Kidney (tissue), 13 donors: ENCODE measurements at regions not wholly inside any gene's neighbourhood (a gene's known extent, or its start where the extent isn't known, plus 50 kb on each side); places are given as distances from the start of the nearest gene placed in this dataset.

Source experiments
- DNase-seq, 5 donors: peaks; one replicate each; pipeline ENCODE4 v3.0.0-alpha.2; 2013 to 2020
- FAIRE-seq: peaks from 2 replicates; lab custom pipeline; 2012; peaks lifted over from hg19 to GRCh38; lab: Jason Lieb, UNC
- H3K27ac ChIP-seq, 2 donors: one replicate each; pipeline ENCODE4 v1.7.0; 2013; ENCODE audit warnings: low read depth in 2 of 2, low read length in 2 of 2, inconsistent platforms in 1 of 2
- H3K27me3 ChIP-seq: one replicate; pipeline ENCODE4 v1.7.1; 2013; ENCODE audit warnings: low read length, inconsistent platforms; ENCODE audit not compliant: control insufficient read depth, insufficient read depth
- H3K36me3 ChIP-seq, 3 donors: one replicate each; pipeline versions ENCODE4 v1.7.0 to v1.7.1; 2013; ENCODE audit warnings: low read length in 3 of 3, control low read depth in 1 of 3, inconsistent platforms in 1 of 3; ENCODE audit not compliant: insufficient read depth in 3 of 3, control insufficient read depth in 2 of 3
- H3K4me1 ChIP-seq, 3 donors: one replicate each; pipeline versions ENCODE4 v1.7.0 to v1.7.1; 2013; ENCODE audit warnings: low read length in 3 of 3, inconsistent platforms in 1 of 3, low read depth in 1 of 3; ENCODE audit not compliant: control insufficient read depth in 2 of 3, insufficient read depth in 2 of 3
- H3K4me3 ChIP-seq, 3 donors: one replicate each; pipeline versions ENCODE4 v1.7.0 to v1.8.1; 2013; ENCODE audit warnings: low read length in 3 of 3, control low read depth in 1 of 3, inconsistent platforms in 1 of 3
- H3K9ac ChIP-seq, 3 donors: one replicate each; pipeline versions ENCODE4 v1.7.0 to v1.7.1; 2013; ENCODE audit warnings: low read length in 3 of 3, control low read depth in 1 of 3, inconsistent platforms in 1 of 3
- H3K9me3 ChIP-seq, 3 donors: one replicate each; pipeline versions ENCODE4 v1.7.0 to v1.7.1; 2013; ENCODE audit warnings: low read length in 3 of 3, control low read depth in 1 of 3, inconsistent platforms in 1 of 3; ENCODE audit not compliant: control insufficient read depth in 2 of 3, insufficient read depth in 1 of 3
- intact Hi-C: fragments of 100-400 bp; cut with DNase I; formaldehyde crosslinking; loops from one replicate; pipeline ENCODE4 v1.11.1; 2022
- TF ChIP-seq, protein P1 (sequence below): IDR thresholded peaks from 3 replicates; pipeline ENCODE4 v1.5.1; 2012; ENCODE audit warnings: mild to moderate bottlenecking, moderate library complexity, borderline replicate concordance; ENCODE audit not compliant: insufficient read depth; ENCODE audit errors: extremely low read depth
- donor health status: control.
- donor health status: control.
- donor health status: control.
- donor health status: control.
- donor health status: control.
- donor health status: DM: yes; HTN: yes; CAD: no.
- donor health status: Normal renal cell carcinoma (clear cell type).

DNA sequence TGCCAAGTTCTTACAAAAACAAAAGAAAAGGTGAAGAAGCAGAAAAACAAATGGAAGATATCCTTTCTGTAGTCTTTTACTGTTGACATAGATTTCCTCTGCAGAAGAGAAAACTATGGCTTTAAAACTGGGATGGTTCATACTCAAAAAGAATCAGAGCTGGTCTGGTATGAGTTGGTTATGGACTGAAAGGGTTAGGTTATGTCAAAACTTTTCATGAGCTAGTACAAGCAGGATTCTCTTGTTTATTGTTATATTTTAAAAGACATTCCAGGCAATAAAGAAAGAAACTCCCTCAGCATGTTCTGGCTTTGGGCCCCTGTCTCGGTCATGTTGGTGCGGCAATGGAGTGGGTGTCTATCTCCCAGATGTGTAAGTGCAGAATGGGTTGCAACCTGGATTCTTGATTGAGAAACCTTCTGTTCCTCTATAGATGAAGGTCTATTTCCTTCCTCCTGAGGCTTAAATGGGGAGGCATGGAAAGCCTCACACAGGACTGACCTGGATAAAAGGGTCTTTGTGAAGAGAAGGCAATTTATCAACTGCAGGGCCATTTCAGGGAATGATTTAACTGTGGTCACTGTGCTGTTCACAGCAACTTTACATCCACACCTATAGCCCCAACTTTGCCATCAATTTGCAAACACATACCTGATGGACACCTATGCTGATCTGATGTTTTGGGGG is 209.6 kb upstream of the TNC start:
- intact Hi-C loops = no loop called here
- TF ChIP-seq, protein P1, sequence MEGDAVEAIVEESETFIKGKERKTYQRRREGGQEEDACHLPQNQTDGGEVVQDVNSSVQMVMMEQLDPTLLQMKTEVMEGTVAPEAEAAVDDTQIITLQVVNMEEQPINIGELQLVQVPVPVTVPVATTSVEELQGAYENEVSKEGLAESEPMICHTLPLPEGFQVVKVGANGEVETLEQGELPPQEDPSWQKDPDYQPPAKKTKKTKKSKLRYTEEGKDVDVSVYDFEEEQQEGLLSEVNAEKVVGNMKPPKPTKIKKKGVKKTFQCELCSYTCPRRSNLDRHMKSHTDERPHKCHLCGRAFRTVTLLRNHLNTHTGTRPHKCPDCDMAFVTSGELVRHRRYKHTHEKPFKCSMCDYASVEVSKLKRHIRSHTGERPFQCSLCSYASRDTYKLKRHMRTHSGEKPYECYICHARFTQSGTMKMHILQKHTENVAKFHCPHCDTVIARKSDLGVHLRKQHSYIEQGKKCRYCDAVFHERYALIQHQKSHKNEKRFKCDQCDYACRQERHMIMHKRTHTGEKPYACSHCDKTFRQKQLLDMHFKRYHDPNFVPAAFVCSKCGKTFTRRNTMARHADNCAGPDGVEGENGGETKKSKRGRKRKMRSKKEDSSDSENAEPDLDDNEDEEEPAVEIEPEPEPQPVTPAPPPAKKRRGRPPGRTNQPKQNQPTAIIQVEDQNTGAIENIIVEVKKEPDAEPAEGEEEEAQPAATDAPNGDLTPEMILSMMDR = no peak

DNA sequence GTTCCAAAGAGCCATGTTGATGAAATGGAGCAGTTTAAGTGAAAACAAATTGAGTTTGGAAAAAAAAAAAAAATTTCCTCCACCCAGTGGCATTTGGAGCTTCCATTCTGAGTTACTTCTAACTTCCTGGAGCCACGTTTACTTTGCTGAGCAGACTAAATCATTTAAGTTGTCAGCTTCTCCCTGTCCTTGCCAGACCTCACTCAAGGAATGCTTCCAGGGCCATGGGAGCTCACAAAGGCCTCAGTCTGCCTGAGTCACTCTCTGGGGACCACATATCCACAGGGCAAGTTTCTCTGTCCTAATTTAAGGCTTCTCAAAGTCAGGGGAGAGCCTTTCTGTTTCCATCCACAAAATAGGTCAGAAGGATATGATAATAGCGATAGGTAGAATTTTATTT is 210.3 kb upstream of the TNC start:
- H3K27ac ChIP-seq = no peak overlapping the region
- H3K9ac ChIP-seq = no peak overlapping the region
- H3K4me3 ChIP-seq = no peak overlapping the region
- H3K27me3 ChIP-seq = no peaks in the 10 kb centered on the region
- TF ChIP-seq, protein P1 = no peak
- H3K36me3 ChIP-seq = no peaks in the 10 kb centered on the region
- no peak for FAIRE-seq
- intact Hi-C loops = no loop called here
- DNase-seq = peak in 3 of 5 donors; percentile 17 to 80 (median 54)
- H3K4me1 ChIP-seq = no peaks in the 10 kb centered on the region
- H3K9me3 ChIP-seq = no peaks in the 10 kb centered on the region

More for the DNA sequence above, 209.6 kb upstream of the TNC start:
- Histone ChIP-seq H3K36me3 (no peaks in the 10 kb centered on the region), H3K9me3 (no peaks in the 10 kb centered on the region), H3K9ac (no peak overlapping the region), H3K4me1 (no peaks in the 10 kb centered on the region), H3K4me3 (no peak overlapping the region), H3K27ac (peak overlapping the region in 1 of 2 donors; percentile 29), H3K27me3 (no peaks in the 10 kb centered on the region)
- no peak for FAIRE-seq
- DNase-seq = peak in 2 of 5 donors; percentile 24 to 42

DNA sequence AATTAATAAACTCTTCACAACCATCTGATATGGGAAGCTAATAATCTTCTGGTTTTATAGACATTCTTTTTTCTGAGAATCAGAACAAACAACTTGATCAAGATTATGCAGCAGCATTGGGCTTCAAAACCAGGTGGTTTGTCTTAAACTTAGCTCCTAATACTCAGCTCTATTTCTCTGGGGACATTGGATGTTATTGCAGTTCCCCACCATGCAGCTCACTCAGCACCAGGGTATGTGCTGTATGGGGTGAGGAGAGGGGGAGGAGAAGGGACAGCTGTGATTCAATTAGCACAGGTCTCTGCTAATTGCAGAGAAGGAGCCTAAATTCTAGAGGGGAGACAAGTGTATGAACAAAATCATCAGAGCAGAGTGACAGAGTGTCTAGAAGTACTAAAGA is 210.7 kb upstream of the TNC start:
- H3K27me3 ChIP-seq = no peaks in the 10 kb centered on the region
- no peak for FAIRE-seq
- no peak overlapping the region for H3K4me3 ChIP-seq
- H3K4me1 ChIP-seq = no peaks in the 10 kb centered on the region
- intact Hi-C loops = no loop called here
- no peaks in the 10 kb centered on the region for H3K36me3 ChIP-seq
- no peak overlapping the region for H3K9ac ChIP-seq
- H3K9me3 ChIP-seq = no peaks in the 10 kb centered on the region
- TF ChIP-seq, protein P1 = no peak
- H3K27ac ChIP-seq = no peak overlapping the region
- peak in 1 of 5 donors; percentile 25 for DNase-seq
